ENCODE measurements at regions not wholly inside any gene's neighbourhood (a gene's known extent, or its start where the extent isn't known, plus 50 kb on each side); places are given as distances from the start of the nearest gene placed in this dataset.

DNA sequence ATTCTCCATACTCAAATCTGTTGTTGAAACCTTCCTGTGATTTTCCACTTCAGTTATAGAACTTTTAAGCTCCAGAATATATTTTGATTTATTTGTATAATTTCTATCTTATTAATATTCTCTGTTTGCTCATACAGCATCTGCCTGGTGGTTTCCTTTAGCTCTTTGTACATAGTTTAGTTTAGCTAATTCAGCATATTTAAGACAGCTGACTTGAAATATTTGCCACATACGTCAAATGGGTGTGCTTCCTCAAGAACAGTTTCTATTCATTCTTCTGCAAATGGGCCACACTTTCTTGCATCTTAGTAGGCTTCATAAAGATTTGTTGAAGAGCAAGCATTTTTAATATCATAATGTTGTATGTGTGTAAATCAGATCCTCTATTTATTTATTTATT lies 101.8 kb downstream of the MAGEC1 start:
- DNase-seq (ENCODE audit: low read depth), result no peak
- TF ChIP-seq, protein P1, sequence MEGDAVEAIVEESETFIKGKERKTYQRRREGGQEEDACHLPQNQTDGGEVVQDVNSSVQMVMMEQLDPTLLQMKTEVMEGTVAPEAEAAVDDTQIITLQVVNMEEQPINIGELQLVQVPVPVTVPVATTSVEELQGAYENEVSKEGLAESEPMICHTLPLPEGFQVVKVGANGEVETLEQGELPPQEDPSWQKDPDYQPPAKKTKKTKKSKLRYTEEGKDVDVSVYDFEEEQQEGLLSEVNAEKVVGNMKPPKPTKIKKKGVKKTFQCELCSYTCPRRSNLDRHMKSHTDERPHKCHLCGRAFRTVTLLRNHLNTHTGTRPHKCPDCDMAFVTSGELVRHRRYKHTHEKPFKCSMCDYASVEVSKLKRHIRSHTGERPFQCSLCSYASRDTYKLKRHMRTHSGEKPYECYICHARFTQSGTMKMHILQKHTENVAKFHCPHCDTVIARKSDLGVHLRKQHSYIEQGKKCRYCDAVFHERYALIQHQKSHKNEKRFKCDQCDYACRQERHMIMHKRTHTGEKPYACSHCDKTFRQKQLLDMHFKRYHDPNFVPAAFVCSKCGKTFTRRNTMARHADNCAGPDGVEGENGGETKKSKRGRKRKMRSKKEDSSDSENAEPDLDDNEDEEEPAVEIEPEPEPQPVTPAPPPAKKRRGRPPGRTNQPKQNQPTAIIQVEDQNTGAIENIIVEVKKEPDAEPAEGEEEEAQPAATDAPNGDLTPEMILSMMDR (IDR thresholded peaks at IDR 0.05; ENCODE audit: insufficient read depth, low read length), result no peak
- no peak overlapping the region for H3K4me3 ChIP-seq (ENCODE audit: low read depth, low read length)

DNA sequence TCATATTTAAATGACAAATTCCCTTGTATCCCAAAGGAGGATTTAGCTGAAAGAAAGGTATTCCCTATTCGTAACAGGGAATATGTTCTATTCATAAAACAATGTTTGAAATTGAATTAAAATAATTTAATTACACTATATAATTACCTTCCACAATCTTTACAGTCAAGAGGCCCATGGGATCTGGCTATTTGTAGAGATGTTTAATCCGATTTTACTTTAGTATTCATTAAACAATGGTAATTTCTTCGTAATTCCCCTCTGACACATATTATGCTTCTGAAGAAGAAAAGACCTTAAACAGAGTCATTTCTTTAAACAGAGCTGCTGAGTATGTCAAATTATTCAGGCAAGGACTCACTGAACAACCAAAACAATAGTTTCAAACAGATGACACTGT lies 98.8 kb downstream of the MAGEC1 start:
- H3K4me3 ChIP-seq (ENCODE audit: low read depth, low read length), result no peak overlapping the region
- DNase-seq (ENCODE audit: low read depth), result no peak
- TF ChIP-seq, protein P1 (IDR thresholded peaks at IDR 0.05; ENCODE audit: insufficient read depth, low read length), result no peak

DNA sequence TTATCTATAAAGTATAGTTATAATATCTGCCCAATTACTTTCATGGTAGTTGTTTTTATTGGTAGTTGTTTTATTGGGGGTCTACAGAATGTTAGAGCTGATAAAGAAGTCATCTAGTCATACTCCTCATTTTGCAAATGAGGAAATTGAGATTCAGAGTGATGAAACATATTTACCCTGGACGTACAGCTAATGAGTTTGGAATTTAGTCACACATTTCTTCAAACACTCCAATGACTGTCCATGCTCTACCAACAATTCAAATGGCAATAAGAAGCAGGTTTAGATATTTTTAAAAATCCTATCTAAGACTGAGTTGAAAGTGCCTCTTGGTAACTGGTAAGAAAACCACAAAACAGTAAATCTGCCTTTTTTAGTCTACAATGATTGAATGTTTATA lies 98.2 kb downstream of the MAGEC1 start:
- TF ChIP-seq, protein P1 (IDR thresholded peaks at IDR 0.05; ENCODE audit: insufficient read depth, low read length), result no peak
- DNase-seq (ENCODE audit: low read depth), result no peak
- H3K4me3 ChIP-seq (ENCODE audit: low read depth, low read length), result no peak overlapping the region

DNA sequence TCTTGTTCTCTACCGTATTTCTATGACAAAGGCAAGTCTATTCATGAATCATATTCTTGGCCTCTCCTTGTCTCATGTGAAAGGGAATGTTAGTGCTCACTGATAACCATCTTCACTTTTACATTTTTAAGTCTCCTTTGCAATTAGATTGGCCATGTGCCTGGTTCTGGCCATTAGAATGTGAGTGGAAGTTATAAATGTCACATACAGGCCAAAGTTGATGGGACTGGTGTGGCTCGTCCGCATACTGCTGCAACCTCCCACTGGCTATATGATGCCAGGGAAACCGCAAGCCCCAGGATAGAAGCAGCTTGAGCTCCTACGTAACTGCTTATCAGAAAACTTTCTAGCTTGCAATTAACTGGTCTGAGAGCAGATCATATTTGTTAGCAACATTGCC lies 86.1 kb downstream of the MAGEC1 start:
- DNase-seq (ENCODE audit: low read depth), result peak; percentile 31
- TF ChIP-seq, protein P1 (IDR thresholded peaks at IDR 0.05; ENCODE audit: insufficient read depth, low read length), result no peak
- H3K4me3 ChIP-seq (ENCODE audit: low read depth, low read length), result no peak overlapping the region

DNA sequence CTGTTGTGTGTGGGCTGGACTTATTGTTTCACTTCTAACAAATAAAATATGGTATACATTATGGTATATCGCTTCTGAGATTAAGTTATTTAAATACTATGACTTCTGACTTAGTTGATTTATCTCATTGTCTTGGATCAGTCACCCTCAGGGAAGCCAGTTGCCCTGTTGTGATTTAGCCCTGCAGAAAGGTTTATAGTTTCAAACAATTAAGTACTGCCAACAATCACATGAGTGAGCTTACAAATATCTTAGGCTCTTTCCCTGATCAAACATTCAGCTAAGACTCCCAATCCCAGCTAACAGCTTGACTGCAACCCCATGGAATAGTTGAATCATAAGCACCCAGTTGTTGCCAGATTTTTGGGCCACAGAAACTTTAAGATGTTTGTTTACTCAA lies 85.4 kb downstream of the MAGEC1 start:
- TF ChIP-seq, protein P1 (IDR thresholded peaks at IDR 0.05; ENCODE audit: insufficient read depth, low read length), result no peak
- peak; percentile 5 for DNase-seq (ENCODE audit: low read depth)
- H3K4me3 ChIP-seq (ENCODE audit: low read depth, low read length), result no peak overlapping the region

DNA sequence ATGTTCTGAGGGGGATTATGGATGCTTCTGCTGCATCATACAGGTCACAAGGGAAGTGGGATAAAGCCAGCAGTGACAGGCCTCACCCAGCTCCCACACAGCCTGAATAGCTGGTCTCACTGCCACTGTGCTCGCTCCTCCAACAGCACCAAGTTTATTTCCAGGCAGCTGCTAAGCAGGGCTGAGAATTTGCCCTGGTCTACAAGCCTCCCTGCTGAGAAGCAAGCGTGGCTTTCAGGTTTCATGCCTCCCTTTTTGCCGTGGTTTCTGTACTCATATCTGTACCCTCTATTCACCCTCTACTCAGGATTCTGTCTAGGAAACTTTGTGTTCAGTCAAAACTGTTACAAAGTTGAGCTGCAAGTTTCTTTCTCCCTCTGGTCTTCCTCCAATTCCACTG lies 78.6 kb downstream of the MAGEC1 start:
- TF ChIP-seq, protein P1 (IDR thresholded peaks at IDR 0.05; ENCODE audit: insufficient read depth, low read length), result no peak
- H3K4me3 ChIP-seq (ENCODE audit: low read depth, low read length), result no peak overlapping the region
- DNase-seq (ENCODE audit: low read depth), result no peak

DNA sequence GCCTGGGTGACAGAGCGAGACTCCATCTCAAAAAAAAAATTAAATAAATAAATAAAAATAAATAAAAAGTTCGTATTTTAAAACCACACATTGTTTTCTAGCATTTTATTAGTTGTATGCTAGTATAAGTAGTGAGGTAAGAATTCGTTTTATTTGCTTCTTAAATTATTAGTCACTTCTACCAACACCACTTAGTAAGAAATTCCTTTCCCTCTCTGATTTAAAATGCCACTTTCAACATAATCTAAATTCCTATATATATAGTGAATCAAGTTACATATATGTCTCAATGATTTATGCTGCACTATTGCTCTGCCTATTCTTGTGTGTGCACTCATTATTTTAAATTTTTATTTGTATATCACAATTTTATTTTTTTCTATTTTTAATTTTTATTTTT lies 72.1 kb downstream of the MAGEC1 start:
- TF ChIP-seq, protein P1 (IDR thresholded peaks at IDR 0.05; ENCODE audit: insufficient read depth, low read length), result no peak
- H3K4me3 ChIP-seq (ENCODE audit: low read depth, low read length), result no peak overlapping the region

More for the DNA sequence above, 72.1 kb downstream of the MAGEC1 start:
- DNase-seq (ENCODE audit: low read depth), result no peak

Data from fibroblast of the aortic adventitia (primary cell).